GM12878 (cell line): ENCODE measurements at regions not wholly inside any gene's neighbourhood (a gene's known extent, or its start where the extent isn't known, plus 50 kb on each side); places are given as distances from the start of the nearest gene placed in this dataset.

Source experiments
- ATAC-seq: fragments of 200-7000 bp; cut with Tn5 transposase; 3 replicates; pipeline ENCODE4 v1.9.1; 2020; ENCODE audit warnings: mild to moderate bottlenecking, moderate library complexity
- BruUV-seq: library from RNA; stranded (reverse); fragments of 400-500 nt; replicated peaks from 2 replicates; lab custom pipeline; 2021; lab: Mats Ljungman, UMichigan
- CTCF ChIA-PET: fragments of 300-600 bp; sonication (Branson Sonifier 250); formaldehyde crosslinking; extraction: SDS; loops from one replicate; lab custom pipeline; 2021; ENCODE audit warnings: inconsistent platforms; lab: Yijun Ruan, JAX
- POLR2A ChIA-PET: fragments of 350-600 bp; formaldehyde crosslinking; extraction: SDS; loops from one replicate; lab custom pipeline; 2021; ENCODE audit warnings: inconsistent platforms; lab: Charles Lee
- RAD21 ChIA-PET: fragments of 300-600 bp; sonication (Branson Sonifier 250); formaldehyde crosslinking; loops from one replicate; lab custom pipeline; 2023; ENCODE audit warnings: antibody characterized with exemption; ENCODE audit not compliant: unreplicated experiment; lab: Charles Lee
- SMC1A ChIA-PET: fragments of 300-600 bp; sonication (Branson Sonifier 250); formaldehyde crosslinking; loops from one replicate; lab custom pipeline; 2023; ENCODE audit not compliant: unreplicated experiment, uncharacterized antibody; lab: Charles Lee
- DNase-seq: peaks from one replicate; pipeline ENCODE4 v3.0.0-alpha.2; 2011; ENCODE audit warnings: low read depth, low spot score
- FAIRE-seq: peaks from 3 replicates; lab custom pipeline; 2011; peaks lifted over from hg19 to GRCh38; lab: Jason Lieb, UNC
- H2AFZ ChIP-seq: 2 replicates; pipeline ENCODE4 v1.6.0; 2011; ENCODE audit warnings: low read depth, low read length, control low read depth; ENCODE audit not compliant: control insufficient read depth
- H3K27ac ChIP-seq: 2 replicates; pipeline ENCODE4 v1.5.1; 2011; ENCODE audit warnings: control low read depth; ENCODE audit not compliant: control insufficient read depth, insufficient read depth
- H3K27me3 ChIP-seq, 2 experiments: replicated peaks in 1 of 2; 2 replicates each; pipeline versions ENCODE4 v1.6.0 to v1.6.1; 2011; ENCODE audit warnings: low read length in 1 of 2; ENCODE audit not compliant: control insufficient read depth in 2 of 2, insufficient read depth in 2 of 2
- H3K36me3 ChIP-seq, 2 experiments: 2 replicates each; pipeline ENCODE4 v1.5.1; 2011; ENCODE audit warnings: low read length in 1 of 2; ENCODE audit not compliant: control insufficient read depth in 2 of 2, insufficient read depth in 2 of 2
- H3K4me1 ChIP-seq: 2 replicates; pipeline ENCODE4 v1.6.1; 2011; ENCODE audit warnings: mild to moderate bottlenecking, low read length, moderate library complexity, mixed read lengths; ENCODE audit not compliant: control insufficient read depth, insufficient read depth
- H3K4me2 ChIP-seq: 2 replicates; pipeline ENCODE4 v1.6.0; 2011; ENCODE audit warnings: control low read depth; ENCODE audit not compliant: control insufficient read depth, insufficient read depth
- H3K4me3 ChIP-seq: fragments of 200-600 bp; sonication (generic); 2 replicates; pipeline ENCODE4 v1.5.1; 2016
- H3K79me2 ChIP-seq: 2 replicates; pipeline ENCODE4 v1.6.0; 2011; ENCODE audit warnings: low read length; ENCODE audit not compliant: control insufficient read depth, insufficient read depth
- H3K9ac ChIP-seq: 2 replicates; pipeline ENCODE4 v1.8.0; 2011; ENCODE audit warnings: low read length, control low read depth, mixed read lengths; ENCODE audit not compliant: control insufficient read depth, insufficient read depth
- H3K9me3 ChIP-seq: replicated peaks from 3 replicates; pipeline ENCODE4 v1.5.1; 2011; ENCODE audit warnings: mild to moderate bottlenecking, low read length; ENCODE audit not compliant: control insufficient read depth, insufficient read depth
- H4K20me1 ChIP-seq: 2 replicates; pipeline ENCODE4 v1.6.0; 2011; ENCODE audit not compliant: control insufficient read depth, insufficient read depth
- ASH2L ChIP-seq: fragments of 300-600, 200-600 bp; sonication (generic); IDR thresholded peaks from 2 replicates; pipeline ENCODE4 v1.6.1; 2017; ENCODE audit warnings: low read depth, mild to moderate bottlenecking, borderline replicate concordance
- ATF7 ChIP-seq: fragments of 450-650 bp; IDR thresholded peaks from 2 replicates; pipeline ENCODE4 v1.6.1; 2016; ENCODE audit warnings: low read depth, mild to moderate bottlenecking
- BCLAF1 ChIP-seq: fragments of 450-650 bp; IDR thresholded peaks from 2 replicates; pipeline ENCODE4 v1.6.1; 2017; ENCODE audit warnings: antibody characterized with exemption, mild to moderate bottlenecking, moderate library complexity
- CUX1 ChIP-seq: IDR thresholded peaks from 2 replicates; pipeline ENCODE4 v1.6.1; 2012; ENCODE audit warnings: improper control_type of control experiment, low read depth, low read length; ENCODE audit not compliant: insufficient replicate concordance
- GABPA ChIP-seq: IDR thresholded peaks from 2 replicates; pipeline ENCODE4 v1.6.1; 2014; ENCODE audit warnings: antibody characterized with exemption, low read depth, mild to moderate bottlenecking, inconsistent platforms
- GATAD2B ChIP-seq: fragments of 450-650 bp; conservative IDR thresholded peaks from 2 replicates; pipeline ENCODE4 v1.6.1; 2017; ENCODE audit warnings: low read depth, mild to moderate bottlenecking, moderate library complexity
- HDAC2 ChIP-seq: fragments of 200-600 bp; sonication (generic); IDR thresholded peaks from 2 replicates; pipeline ENCODE4 v1.6.1; 2017
- MEF2B ChIP-seq: fragments of 450-650 bp; IDR thresholded peaks from 2 replicates; pipeline ENCODE4 v1.6.1; 2018; ENCODE audit warnings: mild to moderate bottlenecking, moderate library complexity; ENCODE audit not compliant: partially characterized antibody, poor library complexity, severe bottlenecking
- POLR2AphosphoS5 ChIP-seq: IDR thresholded peaks from 2 replicates; pipeline ENCODE4 v1.6.1; 2011; ENCODE audit warnings: mild to moderate bottlenecking, low read length, inconsistent platforms
- SUPT20H ChIP-seq: IDR thresholded peaks from 2 replicates; pipeline ENCODE4 v1.6.1; 2011; ENCODE audit warnings: low read depth, mild to moderate bottlenecking, low read length, moderate library complexity, borderline replicate concordance; ENCODE audit not compliant: control insufficient read depth
- ZBTB33 ChIP-seq: fragments of 450-650 bp; IDR thresholded peaks from 2 replicates; pipeline ENCODE4 v1.6.1; 2017; ENCODE audit warnings: mild to moderate bottlenecking
- ZNF384 ChIP-seq: IDR thresholded peaks from 2 replicates; pipeline ENCODE4 v1.6.1; 2012; ENCODE audit warnings: low read depth, mild to moderate bottlenecking, low read length, improper control_type of control experiment, borderline replicate concordance
- WGBS: methylation state at CpG from one replicate; pipeline ENCODE4 v1.1.6; 2016; ENCODE audit warnings: low lambda C conversion rate; ENCODE audit not compliant: insufficient replicate concordance, insufficient coverage; ENCODE audit errors: missing lambda C conversion rate; 5-methylcytosine and 5-hydroxymethylcytosine counted together
- in situ Hi-C: fragments of 300-500 bp; cut with MboI; formaldehyde crosslinking; loops from 9 replicates; pipeline ENCODE4 v1.14.3; 2018; ENCODE audit warnings: mixed read lengths
- intact Hi-C: fragments of 100-400 bp; cut with micrococcal nuclease; formaldehyde crosslinking; loops from one replicate; pipeline ENCODE4 v1.14.2; 2022; ENCODE audit not compliant: unreplicated experiment

GRCh38 chr9:129322022-129322621, 144.1 kb upstream of the IER5L start:
- RAD21 ChIA-PET = no interaction called here
- Histone ChIP-seq H4K20me1 (no peaks in the 10 kb centered on the region), H3K27me3 (no peaks in the 10 kb centered on the region), H3K4me3 (no peak overlapping the region), H3K9ac (no peak overlapping the region), H3K36me3 (no peaks in the 10 kb centered on the region), H3K4me2 (no peak overlapping the region), H3K4me1 (peaks cover 12% of the 10 kb centered on the region), H2AFZ (no peak overlapping the region), H3K27ac (no peak overlapping the region), H3K79me2 (no peaks in the 10 kb centered on the region), H3K9me3 (no peaks in the 10 kb centered on the region)
- 82% methylated on average over 7 of the region's 7 CpGs for WGBS
- SMC1A ChIA-PET = no interaction called here
- no TSS peak for BruUV-seq
- no peak for ATAC-seq
- no peak for DNase-seq
- FAIRE-seq = no peak
- CTCF ChIA-PET = interaction anchor here (1.4 kb wide), 1 partner anchor 144 kb away, joined by 3 read pairs; the partner anchor contains the start of gene IER5L
- in situ Hi-C loops (no loop called here), intact Hi-C loops (loop anchor here (5.0 kb wide), 1 partner anchor 50 kb away; no protein-coding TSS in a partner anchor)
- POLR2A ChIA-PET = no interaction called here
- TF ChIP-seq CUX1 = no peak
- TF ChIP-seq HDAC2 = no peak
- no peak for TF ChIP-seq ZNF384
- TF ChIP-seq ASH2L = no peak
- TF ChIP-seq POLR2AphosphoS5 = no peak
- TF ChIP-seq SUPT20H = no peak
- TF ChIP-seq GABPA = no peak
- TF ChIP-seq GATAD2B = no peak
- TF ChIP-seq BCLAF1 = no peak
- TF ChIP-seq ATF7 = no peak
- no peak for TF ChIP-seq MEF2B
- TF ChIP-seq ZBTB33 = no peak
